ENCODE measurements at regions not wholly inside any gene's neighbourhood (a gene's known extent, or its start where the extent isn't known, plus 50 kb on each side); places are given as distances from the start of the nearest gene placed in this dataset.
"Not testable (repeated sequence)": the region's sequence is repeated elsewhere in the genome, so short reads cannot be mapped to it uniquely, and the experiment has no call there.

GRCh38 chr12:9418669-9419041 is 189.1 kb downstream of the KLRB1 start:
- TF ChIP-seq EZH2 (IDR thresholded peaks at IDR 0.05; ENCODE audit: borderline replicate concordance); CTCF (IDR thresholded peaks at IDR 0.05; ENCODE audit: poor library complexity); EZH2phosphoT487 (IDR thresholded peaks at IDR 0.05; ENCODE audit: low read depth, severe bottlenecking, unreplicated experiment): not testable (repeated sequence)
